ENCODE measurements at regions not wholly inside any gene's neighbourhood (a gene's known extent, or its start where the extent isn't known, plus 50 kb on each side); places are given as distances from the start of the nearest gene placed in this dataset.

- no peak for DNase-seq
Measured at GRCh38 chr10:31604646-31605170, 285.7 kb downstream of the ZEB1 start.

DNA sequence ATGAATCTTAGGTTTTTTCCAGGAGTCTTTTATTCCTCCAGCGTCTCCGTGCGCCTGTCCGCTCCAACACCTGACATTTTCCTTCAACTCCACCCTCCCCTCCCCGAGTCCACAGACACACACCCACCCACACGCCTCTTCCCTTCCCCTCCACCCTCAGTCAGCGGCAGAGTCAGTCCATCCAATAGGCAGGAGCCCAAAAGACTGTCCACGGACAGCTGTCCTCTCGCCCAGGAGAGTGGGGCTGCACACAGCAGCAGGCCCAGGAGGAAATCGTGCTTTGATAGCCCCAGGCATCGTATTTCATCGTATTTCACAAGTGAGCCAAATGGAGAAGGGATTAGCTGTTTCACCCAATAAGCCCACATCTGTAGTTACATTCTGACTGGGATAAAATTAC is 285.1 kb downstream of the ZEB1 start:
- DNase-seq = peak; percentile 22

GRCh38 chr10:31603235-31604087 is 284.4 kb downstream of the ZEB1 start:
- DNase-seq = peak; percentile 96

DNA sequence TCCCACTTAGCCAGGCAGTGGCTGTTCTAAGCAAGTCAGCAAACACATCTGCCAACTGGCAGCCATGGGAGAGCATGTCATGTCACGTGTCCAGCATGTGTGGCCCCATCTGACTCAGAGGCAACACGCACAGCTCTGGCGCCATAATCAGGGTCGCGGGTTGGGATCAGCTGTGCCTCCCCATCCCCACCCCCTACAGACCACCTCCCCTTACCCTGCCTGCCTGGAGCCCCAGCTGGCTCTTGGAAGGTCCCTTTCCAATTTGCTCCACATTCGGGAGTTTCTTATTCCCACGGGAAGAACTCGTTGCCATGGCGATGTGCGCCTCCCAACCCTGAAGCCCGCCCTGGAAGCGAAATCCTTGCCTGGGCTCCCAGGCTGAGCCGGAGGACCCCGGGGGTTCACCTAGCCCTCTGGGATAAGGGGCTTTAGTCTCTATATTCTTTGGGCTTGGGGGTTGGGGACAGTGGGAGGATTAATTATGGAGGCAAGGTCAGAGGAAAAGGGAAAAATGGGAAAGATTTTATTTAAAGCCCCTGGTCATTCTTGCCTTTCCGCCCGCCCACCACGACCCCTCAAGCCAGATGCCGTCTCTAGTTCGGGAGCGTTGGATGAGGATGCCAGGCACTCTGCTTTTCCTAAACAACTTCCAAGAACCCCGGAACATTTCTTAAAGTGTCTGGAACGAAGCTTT is 283.7 kb downstream of the ZEB1 start:
- peak; percentile 79 for DNase-seq

GRCh38 chr10:31601136-31601535 is 282.1 kb downstream of the ZEB1 start:
- no peak for DNase-seq

DNA sequence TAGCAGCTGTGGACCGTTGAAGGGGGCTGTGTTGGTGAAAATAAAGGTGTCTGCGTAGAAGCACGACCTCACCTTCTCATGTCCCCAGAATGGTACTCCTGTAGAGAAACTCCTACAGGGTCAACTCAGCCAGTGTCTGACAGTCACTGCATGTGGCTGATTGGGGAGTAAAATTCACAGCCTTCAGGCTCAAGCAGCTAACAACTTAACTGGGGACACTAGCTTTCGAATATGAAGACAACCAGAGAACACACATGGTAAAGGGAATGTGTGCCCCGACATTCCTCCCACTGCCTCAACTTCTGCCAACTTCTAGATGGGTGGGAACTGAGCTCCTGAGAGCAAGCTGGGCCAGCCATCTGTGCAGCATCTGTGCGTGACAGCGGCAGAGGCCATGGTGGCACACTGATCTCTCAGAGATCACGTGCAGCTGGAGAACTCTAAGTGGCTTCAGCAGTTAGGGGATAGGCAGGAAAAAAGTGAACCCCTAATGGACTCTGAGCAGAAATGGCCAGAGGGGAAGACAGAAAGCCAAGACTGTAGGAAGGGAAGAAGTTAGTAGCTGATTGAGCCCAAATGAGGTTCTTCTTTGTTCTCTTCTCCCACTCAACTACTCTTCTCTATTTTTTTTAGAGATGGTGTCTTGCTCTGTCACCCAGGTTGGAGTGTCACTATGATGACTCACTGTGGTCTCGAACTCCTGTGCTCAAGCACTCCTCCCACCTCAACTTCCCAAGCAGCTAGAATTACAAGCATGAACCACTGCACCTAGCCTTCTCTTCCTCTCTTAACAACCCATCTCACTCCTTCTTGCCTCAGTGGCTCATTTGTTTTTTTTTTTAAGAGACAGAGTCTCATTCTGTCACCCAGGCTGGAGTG is 280.8 kb downstream of the ZEB1 start:
- DNase-seq = no peak

DNA sequence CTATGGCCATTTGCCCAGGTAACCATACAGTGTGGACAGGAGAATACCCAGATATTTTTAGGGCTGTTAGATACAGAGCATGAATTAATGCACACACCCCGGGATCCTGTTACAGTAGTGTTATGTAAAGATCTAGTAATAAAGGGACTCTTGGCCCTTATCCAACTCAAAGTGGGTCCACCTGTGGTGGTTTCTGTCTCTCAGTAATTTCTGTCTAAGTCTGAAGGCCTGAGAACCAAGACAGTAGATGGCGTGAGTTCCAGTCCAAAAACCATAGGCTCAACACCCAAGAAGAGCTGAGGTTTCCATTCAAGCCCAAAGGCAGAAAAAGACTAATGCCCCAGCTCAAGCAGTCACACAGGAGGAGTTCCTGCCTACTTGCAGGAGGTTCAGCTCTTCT is 277.7 kb downstream of the ZEB1 start:
- no peak for DNase-seq

DNA sequence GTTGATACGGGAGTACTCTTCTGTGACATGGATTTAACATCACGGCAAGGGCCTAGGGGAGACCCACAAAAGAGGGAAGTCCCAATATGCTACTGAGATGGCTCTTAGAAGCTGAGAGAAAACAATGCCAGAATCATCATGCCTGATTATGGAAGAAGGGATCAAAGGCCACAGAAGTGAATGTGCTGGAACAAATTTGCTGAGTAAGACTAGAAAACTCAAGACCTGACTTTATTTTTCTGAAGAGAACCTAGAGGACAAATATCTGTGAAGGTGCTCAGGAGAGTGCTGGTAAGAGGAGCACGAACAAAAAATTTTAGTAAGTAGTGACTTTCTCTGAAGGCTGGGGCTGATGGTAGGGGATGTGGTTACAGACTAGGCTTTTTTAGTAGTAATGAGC is 277.0 kb downstream of the ZEB1 start:
- DNase-seq = no peak

DNA sequence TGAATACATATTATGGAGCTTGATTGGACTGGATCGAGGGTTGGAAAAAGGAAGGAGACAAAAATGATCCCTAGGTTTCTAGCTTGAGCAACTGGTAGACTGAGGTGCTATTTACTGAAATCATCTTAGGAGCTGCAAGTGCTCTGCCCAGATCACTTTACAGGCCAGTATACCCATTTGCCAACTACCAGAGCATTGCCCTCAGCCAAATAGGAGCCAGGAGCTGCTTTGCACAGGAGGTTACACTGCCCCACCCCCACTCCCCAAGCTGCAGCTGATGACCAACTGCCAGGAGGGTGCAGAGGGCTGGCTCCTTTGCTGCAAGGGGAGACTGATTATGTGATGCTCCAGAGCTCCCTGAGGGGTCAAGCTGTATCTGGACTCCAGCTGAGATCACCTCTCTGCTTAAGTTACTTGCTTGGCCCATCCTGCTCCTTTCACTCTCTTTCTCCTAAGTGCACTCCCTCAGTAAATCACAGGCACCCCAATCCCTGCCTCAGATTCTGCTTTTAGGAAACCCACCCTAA is 275.4 kb downstream of the ZEB1 start:
- DNase-seq = no peak

GRCh38 chr10:31593124-31593523 is 274.1 kb downstream of the ZEB1 start:
- DNase-seq = no peak

DNA sequence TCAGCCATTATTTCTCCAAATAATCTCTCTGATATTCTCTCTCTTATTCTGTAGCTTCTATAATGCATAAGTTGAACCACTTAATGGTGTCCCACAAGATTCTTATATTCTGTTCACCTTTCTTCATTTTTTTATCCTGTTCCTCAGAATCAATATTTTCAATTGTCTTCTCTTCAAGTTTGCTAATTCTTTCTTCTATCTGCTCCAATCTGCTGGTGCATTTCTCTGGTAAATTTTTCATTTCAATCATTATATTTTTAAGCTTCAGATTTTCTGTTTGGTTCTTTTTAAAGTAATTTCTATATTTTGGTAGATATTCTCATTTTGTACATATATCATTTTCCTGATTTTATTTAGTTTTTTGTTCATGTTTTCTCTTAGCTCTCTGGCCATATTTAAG is 272.6 kb downstream of the ZEB1 start:
- no peak for DNase-seq

DNA sequence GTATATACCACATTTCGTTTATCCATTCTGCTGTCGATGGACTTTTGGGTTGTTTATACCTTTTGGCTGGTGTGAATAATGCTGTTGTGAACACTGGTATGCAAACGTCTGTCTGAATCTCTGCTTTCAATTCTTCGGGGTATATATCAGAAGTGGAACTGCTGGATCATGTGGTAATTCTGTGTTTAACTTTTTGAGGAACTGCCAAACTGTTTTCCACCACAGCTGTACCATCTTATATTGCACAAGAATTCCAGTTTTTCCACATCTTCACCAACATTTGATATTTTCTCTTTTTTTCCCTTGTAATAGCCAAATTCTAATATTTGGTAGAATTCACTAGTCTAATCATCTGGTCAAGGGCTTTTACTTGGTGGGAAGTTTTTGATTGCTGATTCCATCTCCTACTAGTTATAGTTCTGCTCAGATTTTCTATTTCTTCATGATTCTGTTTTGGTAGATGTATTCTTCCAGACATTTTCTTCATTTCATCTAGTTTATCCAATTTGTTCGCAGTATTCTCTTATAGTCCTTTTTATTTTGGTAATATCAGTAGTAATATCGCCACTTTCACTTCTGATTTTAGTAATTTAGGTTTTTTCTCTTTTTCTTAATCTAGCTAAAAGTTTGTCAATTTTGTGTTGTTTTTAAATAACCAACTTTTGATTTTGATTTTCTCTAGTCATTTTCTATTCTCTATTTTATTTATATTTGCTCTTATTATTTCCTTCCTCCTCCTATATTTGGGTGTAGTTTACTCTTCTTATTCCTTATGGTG is 271.2 kb downstream of the ZEB1 start:
- DNase-seq = no peak

- DNase-seq = no peak
Measured at GRCh38 chr10:31587691-31588090, 268.7 kb downstream of the ZEB1 start.

GRCh38 chr10:31586723-31587638 is 268.0 kb downstream of the ZEB1 start:
- no peak for DNase-seq

GRCh38 chr10:31584876-31585275 is 265.9 kb downstream of the ZEB1 start:
- DNase-seq = no peak

- no peak for DNase-seq
Measured at GRCh38 chr10:31584098-31584631, 265.1 kb downstream of the ZEB1 start.

- DNase-seq = no peak
Measured at GRCh38 chr10:31583293-31583692, 264.3 kb downstream of the ZEB1 start.

DNA sequence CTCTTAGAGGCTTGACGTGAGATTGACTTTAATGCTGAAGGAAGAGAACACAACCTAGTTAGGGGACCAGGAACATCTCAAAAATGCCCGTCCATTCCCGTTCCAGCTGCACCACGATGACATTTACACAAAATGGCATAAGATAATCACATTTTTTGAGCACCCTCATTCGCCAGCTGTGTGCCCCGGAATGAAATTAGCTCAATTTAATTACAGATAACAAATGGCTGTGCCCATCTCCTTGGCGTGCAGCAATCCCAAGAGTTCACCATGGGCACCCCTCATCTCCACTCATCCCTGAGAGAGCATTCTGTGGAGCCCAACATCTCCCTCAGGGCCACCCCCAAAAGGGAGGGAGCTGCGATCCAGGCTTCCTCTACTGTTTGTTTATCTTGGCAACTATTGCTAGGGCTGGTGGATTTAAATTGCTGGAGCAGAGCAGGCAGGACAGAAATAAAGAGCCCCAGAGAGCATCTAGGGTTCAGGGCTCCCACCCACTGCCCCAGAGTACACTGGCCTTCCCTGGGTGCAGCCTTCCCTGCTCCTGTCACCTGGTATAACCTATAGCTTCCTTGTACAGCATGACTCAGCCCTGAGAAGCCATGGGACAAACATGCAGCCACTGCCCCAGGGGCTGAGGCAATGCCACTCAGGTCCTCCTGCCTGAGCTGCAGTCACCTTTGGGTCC is 263.5 kb downstream of the ZEB1 start:
- DNase-seq = peak; percentile 27

- DNase-seq = no peak
Measured at GRCh38 chr10:31581741-31582323, 262.8 kb downstream of the ZEB1 start.

GRCh38 chr10:31580646-31581045 is 261.6 kb downstream of the ZEB1 start:
- DNase-seq = no peak

All from HCEC 1CT (cell line).